CD4-positive, alpha-beta memory T cell (primary cell): ENCODE measurements at regions not wholly inside any gene's neighbourhood (a gene's known extent, or its start where the extent isn't known, plus 50 kb on each side); places are given as distances from the start of the nearest gene placed in this dataset.

ENCODE experiments used
- CTCF ChIA-PET: fragments of 350-600 bp; sonication (Branson Sonifier 250); formaldehyde crosslinking; loops from one replicate; lab custom pipeline; 2021; ENCODE audit warnings: inconsistent platforms; ENCODE audit not compliant: partially characterized antibody; lab: Charles Lee
- POLR2A ChIA-PET: fragments of 350-600 bp; sonication (Branson Sonifier 250); formaldehyde crosslinking; loops from one replicate; lab custom pipeline; 2021; ENCODE audit not compliant: partially characterized antibody; lab: Charles Lee
- DNase-seq, 5 donors: peaks; one replicate each; pipeline versions ENCODE4 v3.0.0 to v3.0.0-alpha.2; 2020 to 2022; ENCODE audit warnings: mixed read lengths in 1 of 5
- H3K27ac ChIP-seq: one replicate; pipeline ENCODE4 v1.7.0; 2013; ENCODE audit warnings: low read depth, low read length
- H3K27me3 ChIP-seq: 2 replicates; pipeline ENCODE4 v1.7.0; 2013; ENCODE audit warnings: mild to moderate bottlenecking, low read length, moderate library complexity; ENCODE audit not compliant: insufficient read depth
- H3K36me3 ChIP-seq: 2 replicates; pipeline ENCODE4 v1.7.0; 2013; ENCODE audit warnings: mild to moderate bottlenecking, low read length, moderate library complexity; ENCODE audit not compliant: insufficient read depth
- H3K4me1 ChIP-seq: 2 replicates; pipeline ENCODE4 v1.7.0; 2013; ENCODE audit warnings: mild to moderate bottlenecking, low read length, moderate library complexity; ENCODE audit not compliant: insufficient read depth
- H3K4me3 ChIP-seq, 2 donors: one replicate each; pipeline ENCODE4 v1.7.0; 2013; ENCODE audit warnings: low read length in 2 of 2, mild to moderate bottlenecking in 1 of 2
- H3K9me3 ChIP-seq, 2 donors: one replicate each; pipeline ENCODE4 v1.7.0; 2013; ENCODE audit warnings: low read length in 2 of 2, control low read depth in 1 of 2; ENCODE audit not compliant: control insufficient read depth in 1 of 2
- H3K27ac Mint-ChIP-seq, 7 donors: one replicate each; pipeline ENCODE4 v1.8.0; 2020 to 2021; ENCODE audit warnings: mixed read lengths in 7 of 7, mild to moderate bottlenecking in 6 of 7, inconsistent platforms in 3 of 7, moderate library complexity in 3 of 7
- H3K27me3 Mint-ChIP-seq, 2 donors: one replicate each; pipeline ENCODE4 v1.8.0; 2020 to 2021; ENCODE audit warnings: mixed read lengths in 2 of 2
- H3K36me3 Mint-ChIP-seq, 2 donors: one replicate each; pipeline ENCODE4 v1.8.0; 2020 to 2021; ENCODE audit warnings: mixed read lengths in 2 of 2, inconsistent platforms in 1 of 2, mild to moderate bottlenecking in 1 of 2
- H3K4me1 Mint-ChIP-seq, 4 donors: one replicate each; pipeline ENCODE4 v1.8.0; 2020 to 2021; ENCODE audit warnings: mixed read lengths in 4 of 4, mild to moderate bottlenecking in 1 of 4
- H3K4me3 Mint-ChIP-seq, 8 donors: one replicate each; pipeline ENCODE4 v1.8.0; 2020 to 2021; ENCODE audit warnings: mixed read lengths in 8 of 8, mild to moderate bottlenecking in 7 of 8, moderate library complexity in 6 of 8, inconsistent platforms in 3 of 8
- H3K9me3 Mint-ChIP-seq, 8 donors: one replicate each; pipeline ENCODE4 v1.8.0; 2020 to 2021; ENCODE audit warnings: mixed read lengths in 8 of 8, mild to moderate bottlenecking in 5 of 8, inconsistent platforms in 3 of 8, moderate library complexity in 1 of 8
- intact Hi-C: fragments of 100-400 bp; cut with micrococcal nuclease; formaldehyde crosslinking; loops from one replicate; pipeline ENCODE4 v1.15.1; 2023

- Mint-ChIP-seq H3K27me3 (no peaks in the 10 kb centered on the region), H3K9me3 (no peaks in the 10 kb centered on the region), H3K4me3 (no peak overlapping the region), H3K4me1 (no peaks in the 10 kb centered on the region), H3K36me3 (peaks cover 20 to 27% of the 10 kb centered on the region in 2 donors), H3K27ac (peak overlapping the region in 1 of 7 donors; percentile 3)
- Histone ChIP-seq H3K36me3 (no peaks in the 10 kb centered on the region), H3K9me3 (no peaks in the 10 kb centered on the region), H3K4me3 (no peak overlapping the region), H3K27me3 (no peaks in the 10 kb centered on the region), H3K4me1 (no peaks in the 10 kb centered on the region), H3K27ac (no peak overlapping the region)
- DNase-seq: no peak
- ChIA-PET POLR2A (no interaction called here), CTCF (no interaction called here)
- intact Hi-C loops: no loop called here
Measured at GRCh38 chr7:22962775-22963350, 51.1 kb downstream of the HYCC1 start.

GRCh38 chr7:22958742-22959141, 55.2 kb downstream of the HYCC1 start:
- no peak for DNase-seq
- ChIA-PET POLR2A (no interaction called here), CTCF (no interaction called here)
- Histone ChIP-seq H3K9me3 (no peaks in the 10 kb centered on the region), H3K27me3 (no peaks in the 10 kb centered on the region), H3K27ac (no peak overlapping the region), H3K4me1 (no peaks in the 10 kb centered on the region), H3K4me3 (no peak overlapping the region), H3K36me3 (no peaks in the 10 kb centered on the region)
- no peaks in the 10 kb centered on the region for H3K4me1 Mint-ChIP-seq
- no peaks in the 10 kb centered on the region for H3K27me3 Mint-ChIP-seq
- H3K9me3 Mint-ChIP-seq: no peaks in the 10 kb centered on the region
- no peak overlapping the region for H3K4me3 Mint-ChIP-seq
- peaks cover 20 to 32% of the 10 kb centered on the region in 2 donors for H3K36me3 Mint-ChIP-seq
- H3K27ac Mint-ChIP-seq: no peak overlapping the region
- intact Hi-C loops: no loop called here

- peaks cover 3 to 11% of the 10 kb centered on the region in 2 donors for H3K36me3 Mint-ChIP-seq
- no peak for DNase-seq
- H3K27me3 ChIP-seq: no peaks in the 10 kb centered on the region
- no peaks in the 10 kb centered on the region for H3K4me1 ChIP-seq
- no peak overlapping the region for H3K27ac ChIP-seq
- no peaks in the 10 kb centered on the region for H3K36me3 ChIP-seq
- no peaks in the 10 kb centered on the region for H3K9me3 ChIP-seq
- ChIA-PET POLR2A (no interaction called here), CTCF (no interaction called here)
- no peaks in the 10 kb centered on the region for H3K9me3 Mint-ChIP-seq
- no peaks in the 10 kb centered on the region for H3K27me3 Mint-ChIP-seq
- H3K4me3 ChIP-seq: no peak overlapping the region
- no peaks in the 10 kb centered on the region for H3K4me1 Mint-ChIP-seq
- intact Hi-C loops: no loop called here
- no peak overlapping the region for H3K4me3 Mint-ChIP-seq
- H3K27ac Mint-ChIP-seq: no peak overlapping the region
Measured at GRCh38 chr7:22954251-22954650, 59.7 kb downstream of the HYCC1 start.

GRCh38 chr7:22952306-22953015, 61.5 kb downstream of the HYCC1 start:
- no peaks in the 10 kb centered on the region for H3K9me3 ChIP-seq
- DNase-seq: no peak
- no peak overlapping the region for H3K4me3 ChIP-seq
- no peaks in the 10 kb centered on the region for H3K36me3 ChIP-seq
- POLR2A ChIA-PET: no interaction called here
- intact Hi-C loops: no loop called here
- Mint-ChIP-seq H3K27ac (no peak overlapping the region), H3K9me3 (no peaks in the 10 kb centered on the region), H3K36me3 (peaks cover 3 to 8% of the 10 kb centered on the region in 2 donors), H3K4me1 (no peaks in the 10 kb centered on the region), H3K4me3 (no peak overlapping the region), H3K27me3 (no peaks in the 10 kb centered on the region)
- no peaks in the 10 kb centered on the region for H3K27me3 ChIP-seq
- CTCF ChIA-PET: interaction anchor here (2.9 kb wide), 1 partner anchor 103 kb away, joined by 10 read pairs; no protein-coding TSS in a partner anchor
- H3K27ac ChIP-seq: no peak overlapping the region
- no peaks in the 10 kb centered on the region for H3K4me1 ChIP-seq

GRCh38 chr7:22949944-22950343, 64.0 kb downstream of the HYCC1 start:
- ChIA-PET POLR2A (no interaction called here), CTCF (interaction anchor here (1.2 kb wide), 1 partner anchor 22 kb away, joined by 3 read pairs; no protein-coding TSS in a partner anchor)
- Histone ChIP-seq H3K36me3 (no peaks in the 10 kb centered on the region), H3K4me1 (no peaks in the 10 kb centered on the region), H3K27me3 (no peaks in the 10 kb centered on the region), H3K9me3 (no peaks in the 10 kb centered on the region), H3K4me3 (no peak overlapping the region), H3K27ac (no peak overlapping the region)
- intact Hi-C loops: no loop called here
- H3K27me3 Mint-ChIP-seq: no peaks in the 10 kb centered on the region
- no peak for DNase-seq
- no peak overlapping the region for H3K4me3 Mint-ChIP-seq
- H3K9me3 Mint-ChIP-seq: no peaks in the 10 kb centered on the region
- peaks cover 2 to 13% of the 10 kb centered on the region in 2 donors for H3K36me3 Mint-ChIP-seq
- H3K27ac Mint-ChIP-seq: peak overlapping the region in 1 of 7 donors; percentile 49
- H3K4me1 Mint-ChIP-seq: no peaks in the 10 kb centered on the region

- ChIA-PET POLR2A (no interaction called here), CTCF (no interaction called here)
- Histone ChIP-seq H3K9me3 (no peaks in the 10 kb centered on the region), H3K36me3 (no peaks in the 10 kb centered on the region), H3K4me3 (no peak overlapping the region), H3K27ac (no peak overlapping the region), H3K4me1 (no peaks in the 10 kb centered on the region), H3K27me3 (no peaks in the 10 kb centered on the region)
- H3K4me3 Mint-ChIP-seq: no peak overlapping the region
- no peak for DNase-seq
- no peak overlapping the region for H3K27ac Mint-ChIP-seq
- H3K4me1 Mint-ChIP-seq: no peaks in the 10 kb centered on the region
- peaks cover 4 to 17% of the 10 kb centered on the region in 2 donors for H3K36me3 Mint-ChIP-seq
- H3K9me3 Mint-ChIP-seq: no peaks in the 10 kb centered on the region
- intact Hi-C loops: no loop called here
- H3K27me3 Mint-ChIP-seq: no peaks in the 10 kb centered on the region
Measured at GRCh38 chr7:22949221-22949620, 64.7 kb downstream of the HYCC1 start.

GRCh38 chr7:22948770-22949169, 65.2 kb downstream of the HYCC1 start:
- ChIA-PET CTCF (no interaction called here), POLR2A (no interaction called here)
- no peak for DNase-seq
- no peaks in the 10 kb centered on the region for H3K4me1 Mint-ChIP-seq
- H3K36me3 Mint-ChIP-seq: peaks cover 4 to 21% of the 10 kb centered on the region in 2 donors
- intact Hi-C loops: no loop called here
- Histone ChIP-seq H3K9me3 (no peaks in the 10 kb centered on the region), H3K4me1 (no peaks in the 10 kb centered on the region), H3K4me3 (no peak overlapping the region), H3K36me3 (no peaks in the 10 kb centered on the region), H3K27me3 (no peaks in the 10 kb centered on the region), H3K27ac (no peak overlapping the region)
- no peak overlapping the region for H3K4me3 Mint-ChIP-seq
- H3K27me3 Mint-ChIP-seq: no peaks in the 10 kb centered on the region
- no peaks in the 10 kb centered on the region for H3K9me3 Mint-ChIP-seq
- no peak overlapping the region for H3K27ac Mint-ChIP-seq
